CD8-positive, alpha-beta memory T cell (primary cell): ENCODE measurements at regions not wholly inside any gene's neighbourhood (a gene's known extent, or its start where the extent isn't known, plus 50 kb on each side); places are given as distances from the start of the nearest gene placed in this dataset.

Experiments used
- CTCF ChIA-PET: fragments of 350-600 bp; sonication (Branson Sonifier 250); formaldehyde crosslinking; loops from one replicate; lab custom pipeline; 2021; ENCODE audit warnings: antibody characterized with exemption; lab: Charles Lee
- POLR2A ChIA-PET: fragments of 350-600 bp; sonication (Branson Sonifier 250); formaldehyde crosslinking; loops from one replicate; lab custom pipeline; 2021; ENCODE audit warnings: antibody characterized with exemption; lab: Charles Lee
- DNase-seq, 5 donors: peaks; one replicate each; pipeline versions ENCODE4 v3.0.0 to v3.0.0-alpha.2; 2020 to 2022; ENCODE audit warnings: mixed read lengths in 1 of 5
- H3K27ac ChIP-seq: one replicate; pipeline ENCODE4 v1.7.0; 2013; ENCODE audit warnings: low read depth, mild to moderate bottlenecking, low read length, moderate library complexity
- H3K27me3 ChIP-seq: 2 replicates; pipeline ENCODE4 v1.7.0; 2013; ENCODE audit warnings: low read length, mild to moderate bottlenecking; ENCODE audit not compliant: insufficient read depth, poor library complexity, severe bottlenecking
- H3K36me3 ChIP-seq: 2 replicates; pipeline ENCODE4 v1.7.0; 2013; ENCODE audit warnings: mild to moderate bottlenecking, low read length, moderate library complexity; ENCODE audit not compliant: insufficient read depth
- H3K4me1 ChIP-seq: 2 replicates; pipeline ENCODE4 v1.7.0; 2013; ENCODE audit warnings: mild to moderate bottlenecking, low read length, moderate library complexity; ENCODE audit not compliant: insufficient read depth
- H3K4me3 ChIP-seq: 2 replicates; pipeline ENCODE4 v1.7.0; 2013; ENCODE audit warnings: mild to moderate bottlenecking, low read length
- H3K9me3 ChIP-seq: 2 replicates; pipeline ENCODE4 v1.7.0; 2013; ENCODE audit warnings: mild to moderate bottlenecking, low read length
- H3K27ac Mint-ChIP-seq, 8 donors: one replicate each; pipeline ENCODE4 v1.8.0; 2020 to 2021; ENCODE audit warnings: mixed read lengths in 8 of 8, mild to moderate bottlenecking in 6 of 8, inconsistent platforms in 3 of 8, moderate library complexity in 3 of 8
- H3K27me3 Mint-ChIP-seq, 2 donors: one replicate each; pipeline ENCODE4 v1.8.0; 2020 to 2021; ENCODE audit warnings: mixed read lengths in 2 of 2, mild to moderate bottlenecking in 1 of 2, moderate library complexity in 1 of 2
- H3K36me3 Mint-ChIP-seq, 3 donors: one replicate each; pipeline ENCODE4 v1.8.0; 2020 to 2021; ENCODE audit warnings: mixed read lengths in 3 of 3, inconsistent platforms in 1 of 3, mild to moderate bottlenecking in 1 of 3
- H3K4me1 Mint-ChIP-seq, 3 donors: one replicate each; pipeline ENCODE4 v1.8.0; 2020 to 2021; ENCODE audit warnings: mixed read lengths in 3 of 3, inconsistent platforms in 1 of 3, mild to moderate bottlenecking in 1 of 3
- H3K4me3 Mint-ChIP-seq, 7 donors: one replicate each; pipeline ENCODE4 v1.8.0; 2020 to 2021; ENCODE audit warnings: mixed read lengths in 7 of 7, mild to moderate bottlenecking in 6 of 7, moderate library complexity in 4 of 7, inconsistent platforms in 2 of 7
- H3K9me3 Mint-ChIP-seq, 5 donors: one replicate each; pipeline ENCODE4 v1.8.0; 2020 to 2022; ENCODE audit warnings: mixed read lengths in 5 of 5, mild to moderate bottlenecking in 3 of 5, moderate library complexity in 2 of 5, inconsistent platforms in 1 of 5

- Mint-ChIP-seq H3K9me3 (peaks cover 0 to 6% (median 0%) of the 10 kb centered on the region in 5 donors), H3K4me3 (no peak overlapping the region), H3K27me3 (no peaks in the 10 kb centered on the region), H3K27ac (no peak overlapping the region), H3K4me1 (no peaks in the 10 kb centered on the region), H3K36me3 (no peaks in the 10 kb centered on the region)
- CTCF ChIA-PET: no interaction called here
- POLR2A ChIA-PET: no interaction called here
- Histone ChIP-seq H3K9me3 (no peaks in the 10 kb centered on the region), H3K4me3 (no peak overlapping the region), H3K27me3 (no peaks in the 10 kb centered on the region), H3K36me3 (no peaks in the 10 kb centered on the region), H3K27ac (no peak overlapping the region), H3K4me1 (no peaks in the 10 kb centered on the region)
- DNase-seq: no peak
Observed at GRCh38 chr5:168234133-168234532, 57.3 kb upstream of the WWC1 start.

GRCh38 chr5:168238463-168238862 is 53.0 kb upstream of the WWC1 start:
- Mint-ChIP-seq H3K4me3 (no peak overlapping the region), H3K9me3 (peaks cover 0 to 4% (median 0%) of the 10 kb centered on the region in 5 donors), H3K4me1 (no peaks in the 10 kb centered on the region), H3K27me3 (peaks cover 0 to 4% of the 10 kb centered on the region in 2 donors), H3K27ac (no peak overlapping the region), H3K36me3 (no peaks in the 10 kb centered on the region)
- POLR2A ChIA-PET: no interaction called here
- H3K36me3 ChIP-seq: no peaks in the 10 kb centered on the region
- H3K27ac ChIP-seq: no peak overlapping the region
- no peak for DNase-seq
- no peaks in the 10 kb centered on the region for H3K27me3 ChIP-seq
- no peaks in the 10 kb centered on the region for H3K9me3 ChIP-seq
- no peaks in the 10 kb centered on the region for H3K4me1 ChIP-seq
- CTCF ChIA-PET: interaction anchor here (0.6 kb wide), 1 partner anchor 185 kb away, joined by 3 read pairs; no protein-coding TSS in a partner anchor
- no peak overlapping the region for H3K4me3 ChIP-seq

GRCh38 chr5:168239325-168239724 is 52.1 kb upstream of the WWC1 start:
- Mint-ChIP-seq H3K27me3 (peaks cover 0 to 4% of the 10 kb centered on the region in 2 donors), H3K27ac (no peak overlapping the region), H3K4me1 (no peaks in the 10 kb centered on the region), H3K9me3 (peaks cover 0 to 3% (median 0%) of the 10 kb centered on the region in 5 donors), H3K4me3 (no peak overlapping the region), H3K36me3 (no peaks in the 10 kb centered on the region)
- ChIA-PET POLR2A (no interaction called here), CTCF (no interaction called here)
- Histone ChIP-seq H3K4me3 (no peak overlapping the region), H3K27me3 (no peaks in the 10 kb centered on the region), H3K36me3 (no peaks in the 10 kb centered on the region), H3K27ac (no peak overlapping the region), H3K9me3 (no peaks in the 10 kb centered on the region), H3K4me1 (no peaks in the 10 kb centered on the region)
- no peak for DNase-seq
